CD4-positive, alpha-beta T cell treated with Interleukin-17A for 1 hour (primary cell): ENCODE measurements at regions not wholly inside any gene's neighbourhood (a gene's known extent, or its start where the extent isn't known, plus 50 kb on each side); places are given as distances from the start of the nearest gene placed in this dataset.

ENCODE experiments used
- DNase-seq: peaks from one replicate; pipeline ENCODE4 v3.0.0-alpha.2; 2020

DNA sequence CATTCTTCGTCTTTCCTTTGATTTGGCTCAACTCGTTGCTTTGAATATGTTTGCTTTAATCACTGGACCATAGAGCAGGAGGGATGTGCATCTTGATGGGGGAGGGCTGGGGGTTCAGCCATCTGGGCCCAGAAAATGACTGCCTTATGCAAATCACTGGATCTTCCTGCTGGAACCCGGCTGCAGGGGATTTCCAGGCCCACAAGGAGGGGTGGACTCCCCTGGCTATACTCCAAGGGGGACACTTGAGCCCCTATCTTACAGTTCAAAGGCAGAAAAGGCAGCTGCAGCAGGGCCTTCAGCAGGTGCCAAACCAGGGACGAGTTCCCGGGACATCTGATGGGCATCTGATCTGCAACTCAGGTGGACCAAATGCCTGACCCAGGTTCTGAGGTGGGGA lies 122.5 kb downstream of the DICER1 start:
- DNase-seq, result no peak

DNA sequence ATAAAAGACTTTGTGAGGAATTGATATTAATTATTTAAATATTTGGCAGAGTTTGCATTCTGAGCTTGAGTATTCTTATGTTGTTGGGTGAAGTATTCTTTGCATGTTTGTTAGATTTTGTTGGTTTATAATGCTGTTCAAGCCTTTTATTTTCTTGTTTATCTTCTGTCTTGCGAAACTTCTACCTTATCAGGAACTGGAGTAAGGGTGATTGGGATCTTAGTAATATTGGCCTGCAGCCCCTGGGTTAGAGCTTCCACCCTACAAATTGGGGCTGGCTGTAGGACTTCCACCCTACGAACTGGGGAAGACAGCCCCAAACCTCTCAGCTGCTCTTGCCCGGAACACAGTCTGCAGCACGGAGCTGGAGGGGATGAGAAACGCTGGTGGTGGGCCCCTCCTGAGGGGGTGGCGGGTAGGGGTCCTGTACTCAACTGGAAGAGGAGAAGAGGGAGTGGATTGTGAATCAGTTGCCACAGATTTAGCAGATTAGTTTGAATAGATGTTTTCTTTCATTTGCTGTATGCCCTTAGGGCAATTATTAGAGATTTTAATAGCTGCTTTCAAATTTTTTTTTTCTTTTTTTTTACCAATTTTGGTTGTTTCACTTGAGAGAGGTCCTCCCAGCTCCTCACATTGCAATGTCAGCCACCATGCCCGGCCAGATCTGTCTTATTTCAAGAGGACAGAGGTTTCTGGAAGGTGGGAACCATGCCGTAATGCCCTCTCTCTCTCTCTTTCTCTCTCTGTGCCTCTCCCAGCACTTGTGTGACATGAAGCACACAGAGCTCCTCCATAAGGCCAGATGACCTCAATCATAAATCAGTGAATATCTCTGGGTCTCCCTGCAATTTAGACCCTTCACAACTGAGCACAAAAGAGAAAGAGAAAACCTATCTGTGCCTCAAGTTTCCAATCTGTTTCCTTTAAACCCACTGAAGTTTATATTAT lies 123.4 kb downstream of the DICER1 start:
- no peak for DNase-seq

GRCh38 chr14:95033031-95033430 lies 124.3 kb downstream of the DICER1 start:
- DNase-seq, result no peak

GRCh38 chr14:95026851-95027463 lies 130.4 kb downstream of the DICER1 start:
- DNase-seq, result no peak

DNA sequence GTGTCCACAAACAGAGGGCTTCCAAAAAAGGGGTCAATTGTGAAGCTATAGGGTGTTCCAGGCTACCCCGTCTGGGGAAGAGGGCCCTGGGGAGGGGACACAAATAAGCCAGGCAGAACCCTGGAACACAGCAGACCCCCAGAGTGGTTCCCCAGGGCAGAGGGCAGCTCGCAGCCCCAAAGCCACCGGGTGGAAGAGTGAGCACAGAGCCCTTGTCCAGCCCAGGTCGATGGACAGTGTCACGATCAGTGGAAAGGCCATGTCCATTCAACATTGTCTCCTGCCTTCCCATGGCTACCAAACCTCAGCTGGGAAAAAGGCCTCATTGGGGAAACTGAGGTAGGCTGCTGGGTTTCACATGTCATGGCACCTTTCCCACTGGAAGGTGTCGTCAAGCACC lies 131.4 kb downstream of the DICER1 start:
- DNase-seq, result no peak

DNA sequence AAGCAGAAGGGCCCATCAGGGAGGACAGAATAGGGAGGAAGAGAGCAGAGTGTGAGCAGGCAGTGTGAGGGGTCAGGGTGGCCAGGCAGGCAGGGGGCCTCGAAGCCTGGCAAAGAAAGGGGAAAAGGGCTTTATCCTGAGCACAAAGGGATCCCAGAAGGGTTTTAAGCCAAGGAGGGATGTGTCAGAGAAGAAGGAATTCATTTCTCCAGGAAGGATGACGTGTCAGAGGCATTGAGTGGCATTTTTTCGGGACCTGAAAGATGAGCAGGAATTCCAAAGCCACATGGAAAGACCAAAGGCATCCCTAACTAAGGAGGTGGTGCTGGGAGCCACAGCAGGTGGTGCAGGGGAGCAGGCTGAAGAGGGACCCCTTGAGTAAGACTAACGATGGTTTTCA lies 132.1 kb downstream of the DICER1 start:
- DNase-seq, result no peak

- DNase-seq, result no peak
Observed at GRCh38 chr14:95024380-95024779, 132.9 kb downstream of the DICER1 start.

DNA sequence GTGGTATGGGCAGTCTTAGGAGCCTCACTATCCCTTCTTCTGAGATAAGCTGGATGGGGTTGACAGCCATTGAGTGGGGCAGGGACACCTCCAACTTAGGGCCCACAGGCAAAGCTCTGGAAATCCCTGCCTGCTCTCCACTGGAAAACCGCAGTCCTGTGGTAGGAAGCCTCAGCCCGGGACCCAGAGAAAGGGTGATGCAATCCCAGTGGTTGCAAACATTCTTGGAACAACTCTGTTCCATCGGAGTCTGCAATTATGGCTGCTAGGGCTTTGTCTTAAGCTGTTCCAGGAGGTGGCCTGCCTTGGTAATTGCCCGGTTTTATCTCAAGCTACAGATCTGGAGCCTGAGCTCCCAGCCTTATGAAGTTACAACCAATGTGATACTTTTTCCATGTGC lies 133.4 kb downstream of the DICER1 start:
- DNase-seq, result no peak

- no peak for DNase-seq
Observed at GRCh38 chr14:95023115-95023514, 134.2 kb downstream of the DICER1 start.

- DNase-seq, result no peak
Observed at GRCh38 chr14:95021588-95021987, 135.7 kb downstream of the DICER1 start.

GRCh38 chr14:95018821-95019220 lies 138.5 kb downstream of the DICER1 start:
- no peak for DNase-seq

DNA sequence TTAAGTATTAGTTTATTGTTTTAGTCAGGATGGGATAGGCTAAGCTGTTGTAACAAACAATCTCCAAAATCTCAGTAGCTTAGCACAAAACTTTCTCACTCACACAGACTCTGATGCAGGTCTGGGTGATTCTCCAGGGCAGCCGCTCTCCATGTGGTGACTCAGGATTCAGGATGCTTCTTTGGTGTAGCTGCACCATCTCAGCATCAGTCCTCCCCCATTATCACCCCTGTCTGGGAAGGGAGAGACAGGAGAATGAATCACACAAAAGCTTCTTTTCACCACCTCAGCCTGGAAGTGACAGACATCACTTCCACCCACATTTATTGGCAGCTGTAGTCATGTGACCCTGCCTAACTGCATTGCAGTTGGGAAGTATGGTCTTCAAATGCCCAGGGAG lies 142.3 kb downstream of the DICER1 start:
- DNase-seq, result no peak

- no peak for DNase-seq
Observed at GRCh38 chr14:95014036-95014435, 143.3 kb downstream of the DICER1 start.

GRCh38 chr14:95011445-95012006 lies 145.8 kb downstream of the DICER1 start:
- no peak for DNase-seq

DNA sequence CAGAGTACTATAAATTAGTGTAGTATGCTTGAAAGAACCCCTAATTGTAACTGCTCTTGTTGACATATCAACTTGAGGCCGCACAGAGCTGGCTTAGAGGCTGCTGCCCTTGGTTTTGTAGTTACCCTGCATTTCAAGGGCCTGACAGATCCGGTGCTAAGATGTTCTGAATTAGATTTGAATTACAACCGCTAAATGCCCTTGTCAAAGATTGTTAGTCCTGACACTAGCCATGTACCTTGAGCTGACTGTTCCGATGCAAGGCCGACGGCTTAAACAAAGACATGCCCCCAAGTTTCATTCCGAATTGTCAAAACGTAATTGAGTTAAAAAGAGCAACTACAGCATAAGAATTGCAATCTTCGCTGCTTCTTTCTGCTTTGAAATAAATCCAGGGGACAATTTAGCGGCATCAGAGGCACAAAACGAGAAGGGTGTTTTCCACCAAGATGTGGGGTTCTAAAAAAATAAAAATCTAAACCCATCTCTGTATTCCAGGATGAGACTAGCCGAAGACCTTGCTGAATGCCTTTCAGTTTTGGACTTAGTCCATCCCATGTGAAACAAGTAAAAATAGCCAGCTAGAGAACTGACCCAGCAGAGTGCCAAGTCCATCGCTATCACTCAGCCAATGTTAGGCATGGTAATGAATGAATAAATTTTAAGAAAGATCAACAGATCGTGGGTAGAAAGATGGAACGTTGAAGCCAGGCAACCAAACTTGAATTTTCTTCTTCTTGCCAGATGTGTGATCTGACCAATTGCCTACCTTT lies 148.7 kb downstream of the DICER1 start:
- DNase-seq, result no peak

DNA sequence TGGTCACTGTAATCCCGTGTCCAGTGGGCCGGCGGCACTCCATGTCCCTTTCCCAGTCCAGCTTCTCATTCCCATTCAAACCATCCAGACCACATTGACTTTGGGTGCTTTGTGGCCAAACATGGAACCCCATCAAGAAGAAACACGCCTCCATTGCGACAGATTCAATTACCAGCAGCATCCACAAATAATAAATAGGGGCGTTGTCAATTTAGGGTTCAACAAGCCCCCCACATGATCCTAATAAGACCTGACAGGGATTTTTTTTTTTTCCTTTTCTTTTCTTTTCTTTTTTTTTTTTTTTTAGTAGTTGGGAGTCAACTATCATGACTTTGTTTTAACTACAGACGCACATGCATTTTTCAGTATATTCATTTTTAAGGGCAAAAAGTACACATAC lies 149.4 kb downstream of the DICER1 start:
- no peak for DNase-seq

DNA sequence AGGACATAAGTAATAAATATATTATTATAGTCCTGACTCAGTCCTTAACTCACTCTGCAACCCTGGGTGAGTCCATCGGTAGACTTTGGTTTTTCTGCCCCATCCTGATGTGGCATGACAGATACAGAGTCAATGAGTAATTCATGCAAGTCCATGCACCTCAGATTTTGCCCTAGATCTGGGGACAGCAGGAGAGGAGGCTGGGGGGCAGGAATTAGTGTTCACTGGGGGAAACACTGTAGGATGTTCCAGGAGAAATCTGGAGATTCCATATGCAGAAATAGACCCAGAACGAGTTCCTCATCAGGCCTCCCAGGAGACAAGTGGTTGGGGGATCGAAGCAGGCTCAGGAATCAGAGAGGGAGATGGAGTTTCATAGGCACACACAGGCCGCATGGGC lies 150.8 kb downstream of the DICER1 start:
- no peak for DNase-seq

DNA sequence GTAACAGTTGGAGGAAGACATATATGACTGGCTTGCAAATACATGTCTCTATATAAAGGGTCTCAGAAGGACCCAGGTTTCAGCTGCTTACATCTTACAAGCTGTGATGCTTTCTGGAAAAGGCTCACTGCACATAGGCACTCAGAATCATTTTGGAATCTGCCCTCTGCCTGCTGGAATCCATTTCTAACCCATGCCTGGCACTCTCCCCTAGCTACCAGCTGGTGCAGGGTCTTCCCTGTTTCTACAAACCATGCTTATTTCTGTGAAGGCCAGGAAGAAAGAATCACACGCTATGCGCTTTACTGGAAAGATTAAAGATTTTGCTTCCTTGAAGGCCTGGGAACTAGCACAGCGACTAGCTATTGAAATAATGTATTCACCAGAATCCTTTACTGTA lies 151.3 kb downstream of the DICER1 start:
- DNase-seq, result no peak

DNA sequence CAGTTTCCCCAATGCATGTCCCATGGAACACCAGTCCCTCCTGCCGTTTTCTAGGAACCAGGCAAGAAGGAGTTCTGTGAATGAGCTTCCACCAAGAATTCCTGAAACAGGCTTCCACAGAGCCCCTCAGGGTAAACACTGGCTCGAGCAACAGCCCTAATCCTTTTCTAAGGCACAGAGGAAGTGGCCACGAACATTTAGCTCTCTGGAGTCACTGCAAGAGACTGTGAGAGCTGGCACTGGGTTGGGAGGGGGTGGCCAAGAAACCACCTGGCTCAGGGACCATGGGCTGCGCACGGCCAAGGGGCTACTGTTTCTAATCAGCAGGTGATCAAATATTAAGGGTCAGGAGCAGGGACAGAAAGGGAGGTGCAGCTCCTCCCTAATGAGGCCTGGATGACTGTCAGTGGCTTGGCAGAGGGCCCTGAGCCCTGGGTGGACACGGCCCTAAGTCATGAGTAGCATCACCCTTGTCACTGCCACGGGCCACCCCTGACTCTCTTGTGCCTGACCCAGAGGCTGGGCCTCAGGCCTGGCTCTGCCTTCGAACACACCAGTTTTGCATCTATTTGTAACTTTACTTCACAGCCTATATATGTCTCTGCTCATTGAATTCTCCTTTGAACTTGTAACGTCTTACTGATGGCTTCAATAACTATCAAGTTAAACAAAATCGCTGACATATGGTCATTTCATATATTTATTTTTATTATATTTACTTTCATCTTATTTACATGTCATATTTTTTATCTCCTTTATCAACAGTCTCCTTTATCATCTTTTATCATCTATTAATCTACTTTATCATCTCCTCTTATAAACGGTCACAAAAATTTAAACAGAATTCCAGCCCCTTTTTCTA lies 154.0 kb downstream of the DICER1 start:
- no peak for DNase-seq

DNA sequence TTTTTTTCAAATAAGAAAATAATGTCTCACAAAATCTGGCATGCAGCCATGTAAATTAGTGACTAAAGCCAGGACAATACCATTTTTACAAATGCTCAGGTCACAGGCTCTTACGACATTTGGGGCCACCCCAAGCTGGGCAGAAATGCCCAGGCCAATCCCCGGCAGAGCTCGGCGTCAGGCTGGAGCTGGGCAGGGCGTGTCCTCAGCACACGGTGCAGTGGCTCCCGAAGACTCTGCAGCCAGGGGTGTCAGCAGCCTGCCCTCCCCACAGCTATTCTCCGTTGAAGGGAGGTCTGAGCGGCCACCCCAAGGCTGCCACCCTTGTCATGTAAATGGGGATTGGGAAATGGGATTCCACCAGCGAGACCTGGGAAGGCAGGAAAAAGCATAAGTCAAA lies 158.6 kb downstream of the DICER1 start:
- DNase-seq, result no peak

DNA sequence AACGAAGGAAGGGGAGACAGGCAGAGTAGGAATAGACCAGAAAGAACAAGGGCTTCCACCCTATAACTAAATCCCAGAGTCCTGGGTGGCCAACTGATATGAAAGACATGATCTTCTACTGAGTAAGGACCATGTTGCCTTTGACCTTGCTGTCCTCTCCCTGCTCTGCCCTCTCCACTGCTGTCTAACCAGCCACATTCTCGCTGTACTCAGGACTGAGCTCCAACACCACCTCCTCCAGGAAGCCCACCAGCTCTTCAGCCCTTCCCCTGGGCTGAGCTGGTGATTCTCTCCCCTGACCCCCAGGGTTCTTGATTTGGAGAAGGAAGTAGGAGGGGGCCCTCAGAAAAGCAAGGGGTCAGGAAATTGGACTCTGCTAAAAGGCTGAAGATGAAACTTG lies 159.2 kb downstream of the DICER1 start:
- DNase-seq, result no peak

DNA sequence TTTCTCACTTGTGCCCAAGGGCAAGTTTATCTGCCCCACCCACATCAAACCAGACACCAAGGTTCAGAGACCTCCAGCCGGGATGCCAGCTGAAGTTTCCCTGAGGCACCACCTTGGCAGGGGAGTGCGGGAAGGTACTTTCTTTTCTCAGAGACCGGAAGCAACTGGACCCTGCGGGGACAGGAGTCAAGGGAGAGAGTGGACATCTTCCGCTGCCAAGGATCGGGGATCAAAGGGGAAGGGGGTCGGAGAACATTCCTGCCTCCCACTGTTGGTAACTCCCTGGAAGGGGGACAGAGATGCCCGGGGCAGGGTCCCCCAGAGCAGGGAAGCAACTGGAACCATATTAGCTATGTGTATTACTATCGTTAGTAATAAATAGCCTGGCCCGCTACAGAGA lies 161.8 kb downstream of the DICER1 start:
- DNase-seq, result no peak
